Heart left ventricle (tissue), 13 donors: ENCODE measurements at regions not wholly inside any gene's neighbourhood (a gene's known extent, or its start where the extent isn't known, plus 50 kb on each side); places are given as distances from the start of the nearest gene placed in this dataset.

Source experiments
- POLR2A ChIP-seq, 2 donors: fragments of 450-650 bp; IDR thresholded peaks; one replicate each; pipeline ENCODE4 v1.6.1; 2017; ENCODE audit warnings: antibody characterized with exemption in 2 of 2, mild to moderate bottlenecking in 2 of 2, moderate library complexity in 2 of 2
- TF ChIP-seq, protein P1 (sequence below), 12 donors: fragments of 200-600 bp; sonication (generic) in 4 of 12; IDR thresholded peaks; one replicate each; pipeline versions ENCODE4 v1.5.0 to v1.8.0; 2018 to 2022; ENCODE audit warnings: antibody characterized with exemption in 12 of 12, mild to moderate bottlenecking in 5 of 12
- donor health status: ischemic (EF 13 %, LVEDD 7.1; RV severe dilation, severe dysfunction).
- donor health status: DM: no; HTN: yes; CAD: no.
- donor health status: DM: no; HTN: no; CAD: no.
- donor health status: ischemic (EF 25% LVEDD 6.9; RV normal size, moderate dysfunction).
- donor health status: ischemic (EF 25% LVEDD 5.7; RV mildly dilated, moderate dysfunction).
- donor health status: ischemic (EF 35%, LVEDD 5.7; RV mildly dilated, moderate dysfunction).
- donor health status: nonischemic (EF 11% LVEDD 7.7; RV severe dilation, severe dysfunction).
- donor health status: DM: yes; HTN: yes; CAD: no.
- donor health status: PGD.
- donor health status: ischemic (EF 29% LVEDD 5.4; RV normal size, mild dysfunction).
- donor health status: nonischemic (EF 23%, LVEDD 6.1; RV moderate dilation, normal function).

DNA sequence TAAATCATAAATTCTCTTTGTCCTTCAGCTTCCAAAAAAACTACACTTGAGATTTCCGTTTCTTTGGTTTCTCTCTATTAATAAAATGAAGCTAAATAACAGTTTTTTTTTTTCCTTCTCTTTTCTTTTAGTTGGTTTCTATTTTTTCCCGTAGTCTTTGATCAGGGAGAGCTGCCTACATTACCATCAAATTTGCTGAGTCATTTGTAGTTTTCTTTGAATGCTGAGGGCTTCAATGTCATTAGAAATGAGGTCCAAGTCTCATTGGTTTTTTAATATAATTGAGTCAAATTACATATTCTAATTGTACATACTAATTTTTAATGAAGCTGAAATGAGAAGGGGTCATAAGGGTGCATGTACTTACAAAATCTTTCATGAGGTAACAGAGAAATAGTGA, 550.2 kb downstream of the GBA3 start:
- TF ChIP-seq, protein P1, sequence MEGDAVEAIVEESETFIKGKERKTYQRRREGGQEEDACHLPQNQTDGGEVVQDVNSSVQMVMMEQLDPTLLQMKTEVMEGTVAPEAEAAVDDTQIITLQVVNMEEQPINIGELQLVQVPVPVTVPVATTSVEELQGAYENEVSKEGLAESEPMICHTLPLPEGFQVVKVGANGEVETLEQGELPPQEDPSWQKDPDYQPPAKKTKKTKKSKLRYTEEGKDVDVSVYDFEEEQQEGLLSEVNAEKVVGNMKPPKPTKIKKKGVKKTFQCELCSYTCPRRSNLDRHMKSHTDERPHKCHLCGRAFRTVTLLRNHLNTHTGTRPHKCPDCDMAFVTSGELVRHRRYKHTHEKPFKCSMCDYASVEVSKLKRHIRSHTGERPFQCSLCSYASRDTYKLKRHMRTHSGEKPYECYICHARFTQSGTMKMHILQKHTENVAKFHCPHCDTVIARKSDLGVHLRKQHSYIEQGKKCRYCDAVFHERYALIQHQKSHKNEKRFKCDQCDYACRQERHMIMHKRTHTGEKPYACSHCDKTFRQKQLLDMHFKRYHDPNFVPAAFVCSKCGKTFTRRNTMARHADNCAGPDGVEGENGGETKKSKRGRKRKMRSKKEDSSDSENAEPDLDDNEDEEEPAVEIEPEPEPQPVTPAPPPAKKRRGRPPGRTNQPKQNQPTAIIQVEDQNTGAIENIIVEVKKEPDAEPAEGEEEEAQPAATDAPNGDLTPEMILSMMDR (IDR thresholded peaks at IDR 0.05): no peak
- no peak for TF ChIP-seq POLR2A (IDR thresholded peaks at IDR 0.05)
